Stimulated activated CD8-positive, alpha-beta memory T cell treated with anti-CD3 and anti-CD28 coated beads, Interleukin-4, amount 100 ng/mL, for 24 hours (primary cell): ENCODE measurements at regions not wholly inside any gene's neighbourhood (a gene's known extent, or its start where the extent isn't known, plus 50 kb on each side); places are given as distances from the start of the nearest gene placed in this dataset.
A peak's percentile ranks its signal among the peaks of the same experiment; 100 is the strongest.
"Not testable (repeated sequence)": the region's sequence is repeated elsewhere in the genome, so short reads cannot be mapped to it uniquely, and the experiment has no call there.

Source experiments
- DNase-seq: peaks from one replicate; pipeline ENCODE4 v3.0.0-alpha.2; 2020; ENCODE audit warnings: low read depth

DNA sequence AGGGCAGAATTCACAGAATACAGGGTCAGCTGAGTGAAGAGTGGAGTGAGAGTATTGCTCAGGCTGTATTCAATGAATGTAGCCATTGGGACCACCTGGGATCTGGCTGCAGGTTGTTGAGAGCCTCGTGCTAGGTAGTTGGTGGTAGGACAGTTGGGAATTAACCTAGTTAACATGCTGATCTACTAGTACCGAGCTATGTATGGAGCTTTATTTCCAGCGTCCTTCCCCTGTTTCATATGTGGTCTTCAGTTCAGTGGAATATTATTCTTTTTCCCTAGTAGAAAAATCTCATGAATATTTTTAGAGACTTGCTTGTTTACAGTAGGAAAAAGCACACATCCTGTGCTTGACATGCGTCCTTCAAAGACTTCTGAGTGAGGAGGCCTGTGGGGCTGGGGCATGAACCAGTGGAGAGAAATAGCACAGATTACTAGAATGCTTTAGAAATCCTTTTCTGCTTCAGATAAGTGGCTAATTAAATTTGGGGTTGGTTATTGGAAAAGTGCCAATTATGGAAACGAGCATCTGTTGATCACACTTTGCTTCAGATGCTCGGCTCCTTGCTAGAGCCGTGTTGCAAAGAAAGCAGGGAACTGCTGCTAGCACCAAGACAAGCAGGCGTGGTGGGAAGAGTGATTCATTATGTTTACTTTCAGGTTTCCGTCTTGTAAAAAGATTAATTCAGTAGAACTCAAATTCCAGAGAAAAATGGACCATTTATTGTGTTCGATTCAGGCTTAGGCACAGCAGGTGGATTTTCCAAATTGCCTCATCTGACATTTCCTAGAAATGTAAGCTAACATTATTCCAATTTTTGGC lies 53.6 kb downstream of the ARF6 start:
- no peak for DNase-seq

- DNase-seq: no peak
These were observed 54.6 kb downstream of the ARF6 start for GRCh38 chr14:49947506-49947905.

DNA sequence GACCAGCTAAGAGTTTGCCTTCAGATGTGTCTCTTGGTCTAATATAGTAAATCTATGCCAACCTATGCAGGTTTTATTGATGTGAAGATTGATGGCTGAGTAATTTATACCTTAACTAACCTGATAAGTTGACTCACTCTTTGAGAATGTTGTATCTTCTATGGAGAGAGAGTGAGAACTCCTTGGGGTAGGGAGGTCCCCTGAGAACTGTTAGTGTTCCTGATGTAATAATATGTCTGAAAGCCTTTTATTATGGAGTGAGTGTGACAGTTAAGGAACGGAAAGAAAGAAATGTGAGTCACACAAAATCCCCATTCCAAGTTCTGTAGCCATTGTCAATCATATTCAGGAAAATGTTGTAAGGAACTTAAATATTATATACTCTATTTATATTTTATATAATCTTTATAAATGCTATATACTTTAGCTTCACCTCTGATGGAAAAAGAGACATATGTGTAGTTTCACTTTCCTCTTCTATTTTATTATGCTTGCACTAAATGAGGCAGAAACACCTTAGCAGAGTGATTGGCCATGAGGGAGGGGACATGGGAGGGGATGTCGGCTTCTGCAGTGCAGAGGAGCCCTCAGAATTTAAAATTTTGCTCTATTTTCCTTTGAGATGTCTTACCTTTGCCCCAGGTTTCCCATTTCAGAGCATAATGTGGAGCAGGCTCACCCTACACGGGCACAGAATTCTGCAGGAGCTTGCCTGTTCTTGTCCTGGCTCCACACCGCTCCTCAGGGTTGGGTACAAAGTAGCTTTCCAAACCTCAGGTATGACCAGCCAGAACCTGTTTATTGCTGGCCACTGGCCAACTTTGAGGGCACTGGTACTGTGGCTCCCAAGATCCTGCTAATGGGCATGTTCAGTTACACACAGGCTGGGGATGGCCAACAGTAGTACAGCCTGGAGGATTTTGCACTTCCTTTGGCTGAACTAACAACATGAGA lies 57.7 kb downstream of the ARF6 start:
- no peak for DNase-seq

GRCh38 chr14:49951229-49951607 lies 58.3 kb downstream of the ARF6 start:
- DNase-seq: no peak

DNA sequence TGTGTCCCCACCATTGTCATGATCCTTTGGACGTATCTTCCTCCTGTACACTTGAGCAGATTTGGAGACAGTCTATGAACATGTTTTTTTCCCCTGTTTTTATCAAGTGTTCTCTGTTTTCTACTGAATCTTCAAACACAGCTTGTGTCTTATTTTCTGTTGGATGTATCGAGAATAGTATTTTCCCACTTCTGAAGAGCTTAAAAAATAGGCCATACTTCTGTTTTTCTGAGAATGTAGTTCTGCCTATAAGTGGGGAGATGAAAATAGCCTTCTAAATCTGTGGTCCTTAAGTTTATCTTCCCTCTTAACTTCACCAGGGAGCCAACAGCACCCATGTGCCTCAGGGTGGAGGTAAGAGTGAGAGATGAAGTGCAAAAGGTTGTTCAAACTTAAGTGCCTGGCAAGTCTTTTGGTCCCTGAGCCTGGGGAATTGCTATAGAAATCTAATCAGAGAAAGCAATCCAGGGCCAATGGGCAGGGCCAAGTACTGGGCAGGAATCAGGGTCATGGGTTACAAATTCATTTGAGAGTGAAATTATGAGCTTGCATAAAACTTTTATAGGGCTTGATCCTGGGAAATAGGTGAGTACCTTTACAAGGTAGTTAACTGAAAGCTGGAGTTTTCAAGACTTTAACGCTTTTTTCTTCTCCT lies 58.9 kb downstream of the ARF6 start:
- DNase-seq: no peak

DNA sequence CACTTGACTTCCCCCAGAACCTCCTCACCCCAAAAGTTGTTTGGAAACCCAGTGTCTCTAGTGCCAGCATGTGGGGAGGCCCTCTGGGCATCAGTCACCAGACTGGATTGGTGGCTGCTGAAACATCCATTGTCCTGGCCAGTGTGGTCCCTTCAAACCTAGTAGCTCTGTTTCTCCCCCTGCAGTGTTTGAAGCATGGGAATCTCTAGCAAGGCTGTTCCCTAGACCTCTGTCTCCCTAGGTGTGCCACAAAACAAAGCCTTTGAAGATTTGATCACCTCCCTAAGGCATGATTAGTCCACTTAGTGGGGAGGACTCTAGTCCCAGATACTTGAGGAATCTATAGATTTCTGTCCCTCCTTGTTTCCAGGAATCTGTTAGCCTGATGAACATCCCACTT lies 60.3 kb downstream of the ARF6 start:
- no peak for DNase-seq

DNA sequence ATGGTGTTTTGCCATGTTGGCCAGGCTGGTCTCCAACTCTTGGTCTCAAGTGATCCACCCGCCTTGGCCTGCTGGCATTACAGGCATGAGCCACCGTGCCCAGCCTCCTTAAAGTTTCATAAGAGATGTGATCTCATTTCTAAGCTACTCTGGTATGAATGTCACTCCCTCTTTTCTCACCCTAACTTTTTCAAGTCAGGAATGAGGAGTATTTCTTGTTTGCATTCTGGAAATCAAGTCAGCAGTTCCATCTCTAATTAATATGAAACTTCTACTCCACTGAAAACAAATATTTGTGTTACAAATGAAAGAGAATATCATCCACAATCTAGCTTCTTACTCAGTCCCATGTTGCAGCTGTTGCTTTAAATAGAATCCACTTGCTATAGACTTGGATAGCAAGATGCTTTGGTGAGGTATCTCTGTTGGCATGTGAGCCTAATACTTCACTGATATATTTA lies 61.3 kb downstream of the ARF6 start:
- no peak for DNase-seq

- DNase-seq: no peak
These were observed 62.1 kb downstream of the ARF6 start for GRCh38 chr14:49955024-49955423.

DNA sequence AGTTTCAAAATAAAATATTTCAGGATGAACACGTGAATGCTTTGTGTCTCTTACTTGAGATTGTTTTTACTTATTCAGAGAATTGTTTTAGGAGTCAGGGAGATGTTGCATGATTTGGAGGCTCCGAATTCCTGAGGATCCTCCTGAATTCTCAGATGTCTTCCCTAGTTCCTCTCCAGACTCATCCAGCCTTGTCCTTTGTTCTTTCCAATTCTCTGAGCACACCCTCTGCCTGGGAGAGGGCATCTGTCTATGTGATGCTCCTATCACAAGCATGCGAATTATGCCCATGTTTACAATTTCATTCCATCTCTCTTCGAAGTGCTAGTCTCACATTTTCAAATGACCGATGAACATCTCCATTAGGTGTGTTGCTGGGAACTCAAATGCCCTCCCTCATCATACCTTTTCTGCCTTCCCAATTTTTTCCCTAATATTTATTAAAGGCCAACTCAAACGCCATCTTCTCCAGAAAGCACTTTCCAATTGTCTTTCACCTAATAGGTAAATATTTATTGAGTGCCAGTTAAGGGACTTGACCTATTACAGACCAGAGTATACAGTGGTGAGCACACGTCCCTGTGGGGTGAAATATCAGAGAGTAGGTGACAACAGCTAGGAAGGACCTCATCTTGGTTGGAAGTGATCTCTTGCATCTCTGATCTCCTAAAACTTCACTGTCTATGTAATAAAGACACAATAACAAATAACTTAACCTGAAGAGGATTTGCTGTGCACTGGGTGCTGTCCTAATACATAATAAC lies 64.4 kb downstream of the ARF6 start:
- no peak for DNase-seq

DNA sequence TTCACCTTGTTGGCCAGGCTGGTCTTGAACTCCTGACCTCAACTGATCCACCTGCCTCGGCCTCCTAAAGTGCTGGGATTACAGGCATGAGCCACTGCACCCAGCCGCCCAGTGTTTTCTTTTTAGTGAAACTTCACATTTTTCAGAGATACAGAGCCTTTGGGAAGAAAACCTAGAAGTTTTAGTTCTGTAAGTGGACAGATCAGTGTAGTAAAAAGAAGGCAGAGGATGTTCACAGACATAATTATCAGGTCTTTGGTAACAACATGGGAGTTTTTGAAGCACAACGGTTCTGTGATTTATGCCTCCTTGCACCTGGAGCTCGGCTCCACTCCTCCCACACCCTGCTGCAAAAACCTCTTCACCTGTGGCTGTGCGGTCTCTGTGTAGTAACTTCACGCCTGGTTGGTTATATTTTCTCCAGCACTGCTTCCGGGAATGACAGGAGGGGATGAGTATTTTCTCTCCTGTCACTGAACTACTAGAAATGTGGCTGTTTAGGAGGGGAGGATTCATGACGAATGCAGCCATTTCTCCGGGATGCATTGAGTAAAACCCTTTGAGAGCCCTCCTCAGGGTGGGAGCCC lies 67.0 kb downstream of the ARF6 start:
- no peak for DNase-seq

- no peak for DNase-seq
These were observed 67.6 kb downstream of the ARF6 start for GRCh38 chr14:49960453-49960852.

DNA sequence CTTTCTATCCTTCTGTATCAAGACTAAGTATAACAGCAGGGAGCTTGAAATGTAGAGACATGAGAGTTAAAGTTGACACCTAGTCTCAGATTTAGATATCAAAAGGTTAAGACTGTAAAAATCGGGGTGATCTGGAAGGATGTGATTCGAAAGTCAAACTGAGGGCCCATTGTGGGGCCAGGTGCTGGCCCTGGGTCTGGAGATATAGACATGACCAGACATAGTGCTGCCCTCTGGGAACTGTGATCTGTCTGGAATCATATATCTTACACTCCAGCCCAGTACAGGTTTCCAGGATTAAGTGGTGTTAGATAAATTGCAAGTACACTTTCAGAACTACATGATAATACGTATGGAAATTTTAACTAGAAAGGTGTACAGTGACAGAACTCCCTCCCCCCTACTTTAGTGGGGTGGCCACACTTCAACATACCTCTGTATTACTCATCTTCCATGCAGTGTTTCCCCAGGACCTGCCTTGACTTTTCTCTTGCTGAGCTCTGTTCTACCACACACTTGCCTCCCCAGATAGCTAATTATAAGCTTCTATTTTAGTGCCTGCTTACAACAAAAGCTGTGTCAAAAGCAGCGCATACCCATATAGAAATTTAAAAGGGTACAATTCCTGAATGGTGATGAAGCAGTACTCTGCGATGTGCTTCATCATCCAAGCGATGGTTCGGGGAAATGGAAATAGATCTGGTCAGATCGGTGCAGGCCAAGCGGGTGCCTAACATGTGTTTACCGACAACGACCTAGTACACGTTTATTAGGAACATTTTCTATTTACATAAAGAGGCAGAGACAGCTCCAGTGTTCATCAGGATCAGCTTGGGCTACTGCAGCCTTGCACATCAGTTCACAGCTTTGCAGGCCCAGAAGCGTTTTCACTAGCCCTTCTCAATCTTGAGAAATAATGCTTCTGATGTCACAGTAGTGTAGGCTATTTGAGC lies 68.7 kb downstream of the ARF6 start:
- no peak for DNase-seq

DNA sequence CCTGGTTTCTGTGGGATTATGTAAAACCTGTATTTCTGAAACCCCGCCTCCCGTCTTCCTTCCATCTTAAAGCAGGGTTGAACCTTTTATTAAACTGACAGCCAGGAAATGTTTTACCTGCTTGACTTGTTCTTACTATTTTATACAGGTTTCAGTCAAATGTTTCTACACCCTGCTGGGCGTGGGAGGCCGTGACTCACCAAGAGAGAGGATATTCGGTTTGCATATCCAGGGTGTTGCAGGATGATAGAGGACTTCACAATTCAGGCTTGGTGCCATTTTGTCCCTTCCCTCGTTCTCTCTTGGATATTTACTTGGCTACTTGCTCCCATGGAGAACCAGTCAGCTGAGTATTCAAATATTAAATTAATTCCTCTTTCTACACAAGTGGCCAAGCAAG lies 69.7 kb downstream of the ARF6 start:
- peak; percentile 24 for DNase-seq

DNA sequence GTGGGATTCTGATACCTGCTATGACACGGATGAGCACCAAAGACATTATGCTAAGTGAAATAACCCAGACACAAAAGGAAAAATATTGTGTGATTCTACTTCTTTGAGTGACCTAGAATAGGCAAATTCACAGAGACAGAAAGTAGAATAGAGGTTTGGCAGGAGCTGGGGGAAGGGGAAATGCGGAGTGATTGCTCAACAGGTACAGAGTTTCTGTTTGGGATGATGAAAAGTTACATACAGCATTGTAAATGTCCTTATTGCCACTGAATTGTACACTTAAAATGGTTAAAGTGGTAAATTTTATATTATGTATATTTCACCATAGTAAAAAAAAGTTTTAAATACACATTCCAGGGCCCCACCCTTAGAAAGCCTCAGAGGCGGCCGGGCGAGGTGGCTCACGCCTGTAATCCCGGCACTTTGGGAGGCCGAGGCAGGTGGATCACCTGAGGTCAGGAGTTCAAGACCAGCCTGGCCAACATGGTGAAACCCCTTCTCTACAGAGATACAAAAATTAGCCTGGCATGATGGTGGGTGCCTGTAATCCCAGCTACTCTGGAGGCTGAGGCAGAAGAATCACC lies 72.3 kb downstream of the ARF6 start:
- DNase-seq: not testable (repeated sequence)

GRCh38 chr14:49966304-49966809 lies 73.5 kb downstream of the ARF6 start:
- DNase-seq: no peak

GRCh38 chr14:49966971-49967630 lies 74.2 kb downstream of the ARF6 start:
- DNase-seq: no peak

DNA sequence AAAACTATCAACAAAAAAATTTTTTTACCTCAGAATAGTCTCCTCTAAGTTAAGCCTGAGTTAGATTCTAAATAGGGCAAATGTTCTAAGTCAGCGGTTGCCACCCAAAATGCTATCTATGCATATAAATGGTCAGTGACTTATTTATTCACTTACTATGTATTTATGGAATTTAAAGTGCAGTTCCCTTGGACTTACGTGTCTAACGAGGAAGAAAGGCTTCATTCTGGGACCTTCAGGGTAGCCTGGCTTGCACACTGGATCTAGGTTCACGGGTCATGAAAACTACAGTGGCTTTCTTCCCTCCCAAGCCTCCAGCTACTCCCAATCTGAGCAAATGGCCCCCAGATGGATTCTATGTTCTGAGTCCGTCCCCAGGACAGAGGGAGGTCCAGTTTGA lies 77.1 kb downstream of the ARF6 start:
- no peak for DNase-seq

DNA sequence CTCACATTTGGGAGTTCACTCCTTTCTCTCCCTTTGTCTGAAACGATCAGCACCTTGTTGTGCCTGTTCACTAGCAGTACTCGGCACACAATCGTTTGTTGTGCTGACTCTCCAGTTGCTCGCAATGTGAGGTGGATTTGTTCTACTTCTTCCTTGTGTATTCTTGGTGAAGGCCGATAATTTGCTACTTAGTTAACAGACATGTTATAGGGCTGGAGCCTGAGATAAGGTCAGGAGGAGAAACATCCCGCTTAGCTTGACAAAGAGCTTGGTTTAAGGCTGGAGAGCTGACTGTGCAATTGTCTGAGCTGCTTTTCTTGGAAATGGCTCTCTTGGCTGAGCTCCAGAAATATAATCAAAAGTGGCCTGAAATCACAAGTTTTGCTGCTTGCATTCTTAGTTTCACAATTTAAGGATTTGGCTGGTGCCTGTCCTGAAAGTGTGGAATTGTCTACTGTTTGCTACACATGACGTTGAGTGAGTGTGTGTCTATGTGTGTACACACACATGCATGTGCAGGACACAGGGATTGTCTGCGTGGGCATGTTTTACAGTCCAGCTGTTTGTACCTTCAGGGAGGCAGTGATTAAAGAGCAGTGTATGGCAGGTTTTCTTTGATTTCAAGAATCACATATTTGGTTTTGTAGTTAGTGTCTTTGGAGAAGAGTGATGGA lies 77.7 kb downstream of the ARF6 start:
- no peak for DNase-seq
